HepG2 (cell line): ENCODE measurements at regions not wholly inside any gene's neighbourhood (a gene's known extent, or its start where the extent isn't known, plus 50 kb on each side); places are given as distances from the start of the nearest gene placed in this dataset.

Experiments used
- ATAC-seq: fragments of 200-7000 bp; cut with Tn5 transposase; 3 replicates; pipeline ENCODE4 v1.9.1; 2020; ENCODE audit warnings: mild to moderate bottlenecking, moderate library complexity
- BruUV-seq: library from RNA; stranded (reverse); fragments of 400-500 nt; replicated peaks from 2 replicates; lab custom pipeline; 2021; lab: Mats Ljungman, UMichigan
- CTCF ChIA-PET: fragments of 300-600 bp; formaldehyde crosslinking; extraction: SDS; loops from one replicate; lab custom pipeline; 2021; ENCODE audit warnings: low total read pairs, inconsistent platforms, low intra/inter-chr PET ratio; lab: Yijun Ruan, JAX
- POLR2A ChIA-PET: fragments of 350-600 bp; sonication (Branson Sonifier 250); formaldehyde crosslinking; loops from one replicate; lab custom pipeline; 2020; ENCODE audit warnings: antibody characterized with exemption, inconsistent platforms; lab: Yijun Ruan, JAX
- DNase-seq: peaks from one replicate; pipeline ENCODE4 v3.0.0-alpha.2; 2015; ENCODE audit warnings: low spot score
- FAIRE-seq: peaks from 3 replicates; lab custom pipeline; 2011; peaks lifted over from hg19 to GRCh38; lab: Jason Lieb, UNC
- H2AFZ ChIP-seq: one replicate; pipeline ENCODE4 v1.6.1; 2011; ENCODE audit warnings: low read length, inconsistent platforms
- H3K27ac ChIP-seq: fragments of 300-600 bp; 3 replicates; pipeline ENCODE4 v1.8.0; 2011; ENCODE audit warnings: mixed run types, mild to moderate bottlenecking, mixed read lengths, low read length, inconsistent platforms; ENCODE audit not compliant: insufficient read depth; ENCODE audit errors: extremely low read length
- H3K27me3 ChIP-seq, 2 experiments: fragments of 200-600 bp in 1 of 2; 2 replicates in 1 of 2; 3 replicates in 1 of 2; pipeline versions ENCODE4 v1.6.0 to v1.8.0; 2011; ENCODE audit warnings: low read length in 2 of 2, mild to moderate bottlenecking in 2 of 2, moderate library complexity in 2 of 2, inconsistent platforms in 1 of 2; ENCODE audit not compliant: insufficient read depth in 2 of 2, control insufficient read depth in 1 of 2
- H3K36me3 ChIP-seq, 2 experiments: fragments of 200-600 bp in 1 of 2; replicated peaks in 1 of 2; 2 replicates in 1 of 2; 3 replicates in 1 of 2; pipeline versions ENCODE4 v1.5.1 to v1.8.0; 2011; ENCODE audit warnings: low read length in 2 of 2, inconsistent platforms in 1 of 2; ENCODE audit not compliant: insufficient read depth in 2 of 2, control insufficient read depth in 1 of 2
- H3K4me1 ChIP-seq: 2 replicates; pipeline ENCODE4 v1.5.1; 2012; ENCODE audit warnings: low read length, inconsistent platforms; ENCODE audit not compliant: insufficient read depth
- H3K4me2 ChIP-seq: 2 replicates; pipeline ENCODE4 v1.6.0; 2011; ENCODE audit warnings: low read depth, low read length, inconsistent platforms
- H3K4me3 ChIP-seq, 3 experiments: fragments of 200-600 bp in 1 of 3; sonication (generic), shearing (Covaris generic) in 1 of 3; replicated peaks in 1 of 3; 2 replicates each; pipeline ENCODE4 v1.5.1; 2011 to 2016; ENCODE audit warnings: low read length in 3 of 3, inconsistent platforms in 2 of 3, low read depth in 2 of 3, mild to moderate bottlenecking in 2 of 3, control low read depth in 1 of 3, mixed read lengths in 1 of 3; ENCODE audit not compliant: insufficient read depth in 1 of 3
- H3K79me2 ChIP-seq: one replicate; pipeline ENCODE4 v1.6.1; 2011; ENCODE audit warnings: low read length, inconsistent platforms; ENCODE audit not compliant: insufficient read depth
- H3K9ac ChIP-seq: 2 replicates; pipeline ENCODE4 v1.6.0; 2011; ENCODE audit warnings: mild to moderate bottlenecking, low read depth, low read length, inconsistent platforms; ENCODE audit not compliant: insufficient read depth
- H3K9me3 ChIP-seq: 2 replicates; pipeline ENCODE4 v1.5.1; 2012; ENCODE audit warnings: mild to moderate bottlenecking, low read length
- H4K20me1 ChIP-seq: 2 replicates; pipeline ENCODE4 v1.6.0; 2011; ENCODE audit warnings: inconsistent platforms, mild to moderate bottlenecking, low read length, moderate library complexity; ENCODE audit not compliant: insufficient read depth
- ARNTL ChIP-seq: sonication (generic); formaldehyde crosslinking; IDR thresholded peaks from 2 replicates; pipeline ENCODE4 v1.4.0; 2020; ENCODE audit warnings: mild to moderate bottlenecking, missing genetic modification reagents
- CEBPZ ChIP-seq: IDR thresholded peaks from 2 replicates; pipeline ENCODE4 v1.6.1; 2012; ENCODE audit warnings: low read length, improper control_type of control experiment
- PLRG1 ChIP-seq: fragments of 450-650 bp; conservative IDR thresholded peaks from 2 replicates; pipeline ENCODE4 v1.6.1; 2016
- RARG ChIP-seq: sonication (generic); formaldehyde crosslinking; IDR thresholded peaks from 2 replicates; pipeline ENCODE4 v1.4.0; 2020; ENCODE audit warnings: low read depth, mild to moderate bottlenecking, missing genetic modification reagents
- SMC3 ChIP-seq: IDR thresholded peaks from 2 replicates; pipeline ENCODE4 v1.6.1; 2011; ENCODE audit warnings: low read length, improper control_type of control experiment
- ZIK1 ChIP-seq: sonication (generic); formaldehyde crosslinking; IDR thresholded peaks from 2 replicates; pipeline ENCODE4 v1.5.0; 2020; ENCODE audit warnings: mild to moderate bottlenecking, low read depth, missing genetic modification reagents, borderline replicate concordance
- ZNF333 ChIP-seq: sonication (generic); formaldehyde crosslinking; IDR thresholded peaks from 2 replicates; pipeline ENCODE4 v1.4.0; 2020; ENCODE audit warnings: mild to moderate bottlenecking, missing genetic modification reagents, borderline replicate concordance
- ZNF367 ChIP-seq: sonication (generic); formaldehyde crosslinking; IDR thresholded peaks from 2 replicates; pipeline ENCODE4 v1.4.0; 2020; ENCODE audit warnings: missing genetic modification reagents, borderline replicate concordance
- ZNF547 ChIP-seq: sonication (generic); formaldehyde crosslinking; IDR thresholded peaks from 2 replicates; pipeline ENCODE4 v1.5.1; 2020; ENCODE audit warnings: mild to moderate bottlenecking, missing genetic modification reagents
- ZSCAN12 ChIP-seq: sonication (generic); formaldehyde crosslinking; IDR thresholded peaks from 2 replicates; pipeline ENCODE4 v1.9.0; 2021; ENCODE audit warnings: mild to moderate bottlenecking, missing genetic modification reagents
- WGBS: methylation state at CpG from one replicate; pipeline ENCODE4 v1.1.6; 2017; ENCODE audit warnings: low lambda C conversion rate; 5-methylcytosine and 5-hydroxymethylcytosine counted together
- in situ Hi-C: cut with HindIII; loops from 2 replicates; pipeline ENCODE4 v1.10.0; 2017; ENCODE audit warnings: low pct_unique_long_range_greater_than_20kb; ENCODE audit not compliant: extremely low pct_ligation_motif_present
- intact Hi-C: fragments of 100-400 bp; cut with micrococcal nuclease; formaldehyde crosslinking; loops from one replicate; pipeline ENCODE4 v1.10.0; 2022; ENCODE audit not compliant: unreplicated experiment
- TF ChIP-seq, protein P1 (sequence below): sonication (generic); formaldehyde crosslinking; IDR thresholded peaks from 2 replicates; pipeline ENCODE4 v1.8.1; 2023; ENCODE audit warnings: mild to moderate bottlenecking, missing genetic modification reagents
- TF ChIP-seq, protein P2 (sequence below): IDR thresholded peaks from 2 replicates; pipeline ENCODE4 v1.6.1; 2016
- TF ChIP-seq, protein P3 (sequence below): sonication (generic); formaldehyde crosslinking; IDR thresholded peaks from 2 replicates; pipeline ENCODE4 v1.4.0; 2020; ENCODE audit warnings: mild to moderate bottlenecking, missing genetic modification reagents

DNA sequence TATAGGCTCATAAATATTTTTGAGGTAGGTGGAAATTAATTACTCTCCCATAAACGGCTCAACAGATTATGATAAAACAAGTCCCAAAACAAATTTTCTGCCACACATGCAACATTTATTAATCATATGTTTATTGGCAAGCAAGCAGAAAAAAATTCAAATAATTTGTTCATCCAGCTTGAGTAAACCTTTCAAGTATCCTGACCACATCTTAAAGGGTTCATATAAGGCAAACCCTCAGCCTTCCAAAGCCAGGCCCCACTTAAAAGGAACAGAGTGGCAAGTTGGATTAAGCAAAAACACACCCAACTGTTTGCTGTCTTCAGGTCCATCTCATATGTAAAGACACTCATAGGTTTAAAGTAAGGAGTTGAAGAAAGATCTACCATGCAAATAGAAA is 1042.3 kb downstream of the DIPK2A start:
- H2AFZ ChIP-seq, result no peak overlapping the region
- H3K9me3 ChIP-seq, result no peaks in the 10 kb centered on the region
- POLR2A ChIA-PET, result no interaction called here
- no peaks in the 10 kb centered on the region for H3K27me3 ChIP-seq
- no peak overlapping the region for H3K4me3 ChIP-seq
- BruUV-seq, result no TSS peak
- intact Hi-C loops (no loop called here), in situ Hi-C loops (no loop called here)
- 0% methylated on average over 1 of the region's 1 CpG for WGBS
- DNase-seq, result no peak
- no peak overlapping the region for H3K4me2 ChIP-seq
- TF ChIP-seq PLRG1 (no peak), ZNF547 (no peak), ZNF367 (CRISPR knock-in tag) (no peak), RARG (CRISPR knock-in tag) (no peak), ARNTL (no peak), ZNF333 (CRISPR knock-in tag) (no peak), ZSCAN12 (CRISPR knock-in tag) (no peak), ZIK1 (CRISPR knock-in tag) (no peak)
- CTCF ChIA-PET, result no interaction called here
- H3K79me2 ChIP-seq, result no peaks in the 10 kb centered on the region
- H3K9ac ChIP-seq, result no peak overlapping the region
- no peak overlapping the region for H3K27ac ChIP-seq
- no peak for FAIRE-seq
- H3K36me3 ChIP-seq, result no peaks in the 10 kb centered on the region
- ATAC-seq, result no peak
- no peaks in the 10 kb centered on the region for H4K20me1 ChIP-seq
- H3K4me1 ChIP-seq, result no peaks in the 10 kb centered on the region

- 0% methylated on average over 1 of the region's 1 CpG for WGBS
- H3K4me3 ChIP-seq, result no peak overlapping the region
- ChIA-PET CTCF (no interaction called here), POLR2A (no interaction called here)
- H3K27me3 ChIP-seq, result no peaks in the 10 kb centered on the region
- no peak overlapping the region for H3K9ac ChIP-seq
- no peaks in the 10 kb centered on the region for H3K36me3 ChIP-seq
- no peaks in the 10 kb centered on the region for H3K4me1 ChIP-seq
- no TSS peak for BruUV-seq
- DNase-seq (no peak), FAIRE-seq (no peak), ATAC-seq (no peak)
- H4K20me1 ChIP-seq, result no peaks in the 10 kb centered on the region
- in situ Hi-C loops (no loop called here), intact Hi-C loops (no loop called here)
- no peak overlapping the region for H3K27ac ChIP-seq
- H3K9me3 ChIP-seq, result no peaks in the 10 kb centered on the region
- H2AFZ ChIP-seq, result no peak overlapping the region
- H3K79me2 ChIP-seq, result no peaks in the 10 kb centered on the region
- no peak overlapping the region for H3K4me2 ChIP-seq
- TF ChIP-seq CEBPZ (no peak), SMC3 (no peak)
- TF ChIP-seq, protein P1, sequence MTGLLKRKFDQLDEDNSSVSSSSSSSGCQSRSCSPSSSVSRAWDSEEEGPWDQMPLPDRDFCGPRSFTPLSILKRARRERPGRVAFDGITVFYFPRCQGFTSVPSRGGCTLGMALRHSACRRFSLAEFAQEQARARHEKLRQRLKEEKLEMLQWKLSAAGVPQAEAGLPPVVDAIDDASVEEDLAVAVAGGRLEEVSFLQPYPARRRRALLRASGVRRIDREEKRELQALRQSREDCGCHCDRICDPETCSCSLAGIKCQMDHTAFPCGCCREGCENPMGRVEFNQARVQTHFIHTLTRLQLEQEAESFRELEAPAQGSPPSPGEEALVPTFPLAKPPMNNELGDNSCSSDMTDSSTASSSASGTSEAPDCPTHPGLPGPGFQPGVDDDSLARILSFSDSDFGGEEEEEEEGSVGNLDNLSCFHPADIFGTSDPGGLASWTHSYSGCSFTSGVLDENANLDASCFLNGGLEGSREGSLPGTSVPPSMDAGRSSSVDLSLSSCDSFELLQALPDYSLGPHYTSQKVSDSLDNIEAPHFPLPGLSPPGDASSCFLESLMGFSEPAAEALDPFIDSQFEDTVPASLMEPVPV (CRISPR knock-in tag), result no peak
- TF ChIP-seq, protein P2, sequence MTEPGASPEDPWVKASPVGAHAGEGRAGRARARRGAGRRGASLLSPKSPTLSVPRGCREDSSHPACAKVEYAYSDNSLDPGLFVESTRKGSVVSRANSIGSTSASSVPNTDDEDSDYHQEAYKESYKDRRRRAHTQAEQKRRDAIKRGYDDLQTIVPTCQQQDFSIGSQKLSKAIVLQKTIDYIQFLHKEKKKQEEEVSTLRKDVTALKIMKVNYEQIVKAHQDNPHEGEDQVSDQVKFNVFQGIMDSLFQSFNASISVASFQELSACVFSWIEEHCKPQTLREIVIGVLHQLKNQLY (CRISPR knock-in tag), result no peak
- TF ChIP-seq, protein P3, sequence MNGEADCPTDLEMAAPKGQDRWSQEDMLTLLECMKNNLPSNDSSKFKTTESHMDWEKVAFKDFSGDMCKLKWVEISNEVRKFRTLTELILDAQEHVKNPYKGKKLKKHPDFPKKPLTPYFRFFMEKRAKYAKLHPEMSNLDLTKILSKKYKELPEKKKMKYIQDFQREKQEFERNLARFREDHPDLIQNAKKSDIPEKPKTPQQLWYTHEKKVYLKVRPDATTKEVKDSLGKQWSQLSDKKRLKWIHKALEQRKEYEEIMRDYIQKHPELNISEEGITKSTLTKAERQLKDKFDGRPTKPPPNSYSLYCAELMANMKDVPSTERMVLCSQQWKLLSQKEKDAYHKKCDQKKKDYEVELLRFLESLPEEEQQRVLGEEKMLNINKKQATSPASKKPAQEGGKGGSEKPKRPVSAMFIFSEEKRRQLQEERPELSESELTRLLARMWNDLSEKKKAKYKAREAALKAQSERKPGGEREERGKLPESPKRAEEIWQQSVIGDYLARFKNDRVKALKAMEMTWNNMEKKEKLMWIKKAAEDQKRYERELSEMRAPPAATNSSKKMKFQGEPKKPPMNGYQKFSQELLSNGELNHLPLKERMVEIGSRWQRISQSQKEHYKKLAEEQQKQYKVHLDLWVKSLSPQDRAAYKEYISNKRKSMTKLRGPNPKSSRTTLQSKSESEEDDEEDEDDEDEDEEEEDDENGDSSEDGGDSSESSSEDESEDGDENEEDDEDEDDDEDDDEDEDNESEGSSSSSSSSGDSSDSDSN (CRISPR knock-in tag), result no peak
Observed at GRCh38 chr3:145015253-145015652, 1043.6 kb downstream of the DIPK2A start.
